NCI-H1694 (cell line): ENCODE measurements at regions not wholly inside any gene's neighbourhood (a gene's known extent, or its start where the extent isn't known, plus 50 kb on each side); places are given as distances from the start of the nearest gene placed in this dataset.
"Not testable (repeated sequence)": the region's sequence is repeated elsewhere in the genome, so short reads cannot be mapped to it uniquely, and the experiment has no call there.

Source experiments
- DNase-seq: peaks from one replicate; lab custom pipeline; 2025; lab: John Stamatoyannopoulos, UW

GRCh38 chr6:103783329-103783728 lies 1076.4 kb downstream of the HACE1 start:
- DNase-seq, result no peak

DNA sequence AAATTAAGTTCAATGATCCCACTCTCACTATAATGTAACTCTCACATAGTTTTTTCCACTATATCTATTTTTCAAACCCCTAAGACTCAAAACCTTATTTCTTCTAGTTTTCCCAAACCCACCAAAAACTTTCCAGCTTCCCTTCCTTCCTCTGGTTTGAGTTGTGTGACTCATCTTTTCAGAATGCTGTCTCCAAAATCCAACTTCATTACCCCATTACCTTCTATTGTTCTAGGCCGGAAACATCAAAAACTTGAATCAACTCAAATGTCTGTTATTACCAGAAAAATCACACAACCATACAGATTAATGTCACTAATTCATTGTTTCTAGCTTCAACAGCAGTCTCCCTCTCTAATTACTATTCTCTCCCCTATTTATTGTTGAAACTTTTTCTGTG lies 1090.3 kb downstream of the HACE1 start:
- DNase-seq, result no peak

- DNase-seq, result no peak
Observed at GRCh38 chr6:103750603-103751002, 1109.1 kb downstream of the HACE1 start.

DNA sequence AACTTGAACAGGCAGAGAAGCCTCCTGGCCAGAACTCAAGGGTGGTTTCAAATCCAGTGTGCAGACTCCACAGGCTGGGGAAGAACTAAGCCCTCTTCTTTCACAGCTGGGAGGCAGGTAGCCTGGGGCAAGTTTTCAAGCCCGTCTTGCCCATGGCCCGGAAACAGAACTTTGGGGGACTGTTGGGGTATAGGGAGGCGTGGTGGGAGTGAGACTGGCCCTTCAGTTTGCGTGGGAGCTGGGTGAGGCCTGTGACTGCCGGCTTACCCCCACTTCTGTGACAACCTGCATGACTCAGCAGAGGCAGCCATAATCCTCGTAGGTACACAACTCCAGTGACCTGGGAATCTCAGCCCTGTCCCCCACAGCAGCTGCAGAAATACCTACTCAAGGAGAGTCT lies 1125.7 kb downstream of the HACE1 start:
- DNase-seq, result no peak

- DNase-seq, result no peak
Observed at GRCh38 chr6:103729658-103730057, 1130.1 kb downstream of the HACE1 start.

DNA sequence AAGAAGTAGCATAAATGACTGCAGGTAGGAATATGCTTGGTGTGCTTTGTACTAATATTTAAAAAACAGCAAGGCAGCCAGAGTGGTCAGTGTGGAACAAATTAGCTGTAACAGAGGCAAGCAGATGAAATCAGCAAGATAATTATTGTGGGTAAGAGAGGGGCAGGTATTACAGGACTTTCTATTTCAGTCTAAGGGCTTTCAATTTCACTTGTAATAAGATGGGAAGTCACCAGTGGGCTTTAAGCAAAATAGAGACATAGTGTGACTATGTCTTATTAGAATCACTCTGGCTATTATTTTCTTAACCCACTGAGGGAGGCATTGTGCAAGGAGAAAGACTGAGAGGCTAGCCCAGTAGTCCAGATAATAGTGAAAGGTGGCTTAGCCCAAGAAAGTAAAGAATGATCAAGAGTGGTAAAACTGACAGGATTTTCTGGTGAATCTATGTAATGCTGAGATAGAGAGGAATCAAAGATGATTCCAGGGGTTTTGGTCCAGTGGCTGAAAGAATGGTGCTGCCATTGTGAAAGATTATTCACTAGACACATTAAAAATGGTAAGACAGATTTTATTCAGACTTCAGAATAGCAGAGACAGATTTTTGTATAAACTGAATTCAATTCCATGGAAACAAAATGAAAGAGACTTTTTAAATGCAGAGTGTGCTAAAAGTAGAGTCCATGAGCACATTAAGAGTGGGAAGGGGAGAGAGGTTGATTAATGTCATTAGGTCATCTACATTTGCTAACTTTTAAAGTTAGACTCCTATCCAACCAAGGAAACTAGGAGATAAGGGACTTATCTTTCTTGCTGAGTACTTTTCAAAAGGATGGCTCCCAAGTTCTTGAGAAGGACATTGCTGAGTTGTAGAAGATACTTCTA lies 1136.0 kb downstream of the HACE1 start:
- DNase-seq, result no peak

DNA sequence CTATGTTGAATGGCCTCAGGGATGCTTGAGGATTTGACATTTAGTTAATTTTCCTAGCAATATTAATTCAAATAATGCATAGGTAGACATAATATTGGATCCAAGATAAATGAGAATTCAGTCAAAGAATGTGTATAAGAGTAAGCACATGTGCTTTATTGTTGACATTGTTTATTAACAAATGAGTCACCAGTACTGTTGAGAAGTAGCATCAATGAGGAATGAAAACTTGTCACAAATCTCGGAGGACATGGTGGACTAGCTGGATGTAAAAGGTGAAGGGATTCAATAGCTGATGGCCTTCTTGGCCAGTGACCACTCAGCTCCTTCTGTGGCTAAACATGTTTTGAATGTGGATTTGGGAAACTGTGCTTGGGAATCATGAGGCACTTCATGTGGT lies 1137.0 kb downstream of the HACE1 start:
- no peak for DNase-seq

GRCh38 chr6:103721923-103722322 lies 1137.8 kb downstream of the HACE1 start:
- no peak for DNase-seq

DNA sequence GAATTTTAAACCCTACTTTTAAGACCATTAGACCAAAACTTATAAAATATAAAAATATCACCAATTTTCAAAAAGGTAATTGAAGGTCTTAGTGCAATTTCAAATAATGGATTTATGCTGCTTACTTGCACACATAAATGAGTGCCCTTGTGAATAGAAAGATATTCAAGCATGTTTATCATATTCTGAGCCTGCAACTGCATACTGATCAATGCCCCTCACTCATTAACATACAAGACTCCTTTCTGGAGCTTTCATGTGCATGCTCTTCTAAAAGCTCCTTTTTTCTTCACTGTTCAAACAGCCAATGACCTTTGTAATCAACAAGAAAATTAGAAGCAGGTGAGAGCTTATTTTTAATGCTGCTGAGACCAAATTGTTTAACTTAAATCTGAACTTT lies 1139.3 kb downstream of the HACE1 start:
- no peak for DNase-seq

GRCh38 chr6:103719545-103719944 lies 1140.2 kb downstream of the HACE1 start:
- no peak for DNase-seq

GRCh38 chr6:103715269-103715668 lies 1144.5 kb downstream of the HACE1 start:
- DNase-seq, result no peak

DNA sequence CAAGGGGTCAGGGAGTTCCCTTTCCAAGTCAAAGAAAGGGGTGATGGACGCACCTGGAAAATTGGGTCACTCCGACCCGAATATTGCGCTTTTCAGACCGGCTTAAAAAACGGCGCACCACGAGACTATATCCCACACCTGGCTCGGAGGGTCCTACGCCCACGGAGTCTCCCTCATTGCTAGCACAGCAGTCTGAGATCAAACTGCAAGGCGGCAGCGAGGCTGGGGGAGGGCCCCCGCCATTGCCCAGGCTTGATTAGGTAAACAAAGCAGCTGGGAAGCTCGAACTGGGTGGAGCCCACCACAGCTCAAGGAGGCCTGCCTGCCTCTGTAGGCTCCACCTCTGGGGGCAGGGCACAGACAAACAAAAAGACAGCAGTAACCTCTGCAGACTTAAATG lies 1150.5 kb downstream of the HACE1 start:
- DNase-seq, result not testable (repeated sequence)

- no peak for DNase-seq
Observed at GRCh38 chr6:103707596-103708325, 1152.0 kb downstream of the HACE1 start.

DNA sequence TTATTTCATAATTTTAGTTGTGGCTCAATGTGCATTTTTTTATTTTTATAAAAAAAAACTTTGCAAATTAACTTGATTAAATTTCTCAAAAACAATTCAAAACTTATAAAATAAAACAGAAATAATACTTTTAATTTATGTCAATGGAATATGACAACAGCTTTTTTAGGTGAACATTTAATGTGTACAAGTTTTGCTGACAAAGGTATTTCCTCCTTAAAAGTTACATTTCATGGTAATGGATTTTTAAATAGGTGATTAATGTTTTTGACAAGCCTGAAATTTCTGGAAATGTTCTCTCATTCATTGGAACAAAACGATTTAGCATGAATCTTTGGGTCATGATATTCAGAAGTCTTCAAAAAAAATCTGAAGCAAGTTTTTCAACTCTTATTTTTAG lies 1160.0 kb downstream of the HACE1 start:
- DNase-seq, result no peak

DNA sequence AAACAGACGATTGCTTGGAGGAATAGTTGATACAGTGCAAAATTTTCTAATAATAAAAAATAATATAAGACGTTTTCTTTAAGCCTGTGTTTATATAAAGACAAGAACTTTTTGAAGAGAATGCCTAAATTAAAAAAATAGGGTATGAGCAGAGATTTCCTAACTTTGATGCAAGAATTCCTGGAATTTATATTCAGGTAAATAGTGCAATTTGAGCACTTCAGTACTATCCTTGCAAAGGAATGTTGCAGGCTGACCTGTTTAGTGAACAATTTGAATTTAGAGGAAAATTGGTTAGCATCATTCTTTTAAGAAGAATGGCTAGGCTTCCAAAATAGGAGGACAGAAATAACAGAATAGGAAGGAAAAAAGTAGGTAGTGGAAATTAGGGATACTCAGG lies 1172.3 kb downstream of the HACE1 start:
- no peak for DNase-seq

DNA sequence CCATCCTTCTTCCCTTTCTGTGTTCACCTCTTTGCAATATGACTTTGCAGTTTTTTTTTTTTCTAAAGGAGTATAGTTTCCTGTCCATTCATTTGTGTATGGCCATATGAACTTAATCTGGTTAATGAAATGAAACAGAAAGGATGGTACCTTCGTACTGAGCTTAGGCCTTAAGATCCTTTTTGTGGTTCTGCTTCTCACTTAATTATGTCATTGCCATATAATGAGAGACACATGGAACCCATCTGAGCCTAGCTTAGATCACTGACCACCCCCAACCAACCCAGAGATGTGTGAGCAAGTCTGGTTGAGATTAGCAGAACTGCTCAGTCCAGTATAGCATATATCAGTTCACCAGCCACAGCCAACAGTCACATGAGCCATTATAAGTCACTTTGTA lies 1179.6 kb downstream of the HACE1 start:
- no peak for DNase-seq

GRCh38 chr6:103677290-103677689 lies 1182.4 kb downstream of the HACE1 start:
- DNase-seq, result no peak

DNA sequence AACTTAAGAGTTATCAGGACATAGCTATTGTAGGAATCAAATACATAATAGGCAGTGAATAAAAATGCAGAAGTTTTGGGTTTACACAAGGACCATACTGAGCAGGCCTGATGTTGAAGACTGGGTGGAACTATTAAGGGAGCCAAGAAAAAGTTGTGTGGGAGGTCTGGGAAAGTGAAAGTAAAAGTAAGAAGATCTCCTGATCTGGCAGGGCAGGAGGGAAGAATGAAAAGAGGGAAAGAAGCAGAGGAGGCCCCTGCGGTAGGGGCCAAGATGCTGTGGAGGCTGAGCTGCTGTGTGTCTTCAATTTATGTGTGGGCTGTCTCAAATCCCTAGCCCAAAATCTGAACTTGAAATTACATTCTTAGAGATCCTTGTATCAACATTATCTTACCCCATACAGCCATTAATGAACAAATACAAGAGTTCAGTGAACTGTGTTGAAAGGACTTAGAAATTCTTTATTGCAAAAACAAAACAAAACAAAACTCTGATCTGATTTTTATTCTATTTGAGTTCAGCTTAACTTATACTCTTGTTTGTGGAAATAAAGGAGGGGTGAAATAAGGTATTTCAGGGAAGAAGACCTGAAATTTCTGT lies 1183.8 kb downstream of the HACE1 start:
- no peak for DNase-seq

- no peak for DNase-seq
Observed at GRCh38 chr6:103674790-103675189, 1184.9 kb downstream of the HACE1 start.

DNA sequence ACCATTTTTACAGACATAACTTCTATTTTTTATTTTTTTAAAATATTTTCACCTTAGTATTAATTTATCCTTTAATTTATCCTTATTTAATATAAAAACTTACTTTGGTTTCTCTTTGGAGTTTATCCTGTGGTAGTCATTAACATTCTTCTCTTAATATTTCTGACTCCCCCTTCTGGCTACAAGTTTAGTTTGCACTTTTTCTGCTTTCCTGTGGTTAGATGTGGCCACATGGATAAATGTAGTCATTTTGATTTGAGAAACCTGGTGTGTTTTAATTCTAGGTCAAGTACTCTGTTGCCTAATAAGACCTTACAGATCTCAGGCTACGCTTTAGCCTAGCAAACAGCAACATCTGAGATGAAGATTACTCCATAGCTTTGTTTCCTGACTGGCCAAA lies 1187.5 kb downstream of the HACE1 start:
- DNase-seq, result no peak

- DNase-seq, result no peak
Observed at GRCh38 chr6:103629613-103630012, 1230.1 kb downstream of the HACE1 start.

- DNase-seq, result no peak
Observed at GRCh38 chr6:103617642-103618041, 1242.1 kb downstream of the HACE1 start.

DNA sequence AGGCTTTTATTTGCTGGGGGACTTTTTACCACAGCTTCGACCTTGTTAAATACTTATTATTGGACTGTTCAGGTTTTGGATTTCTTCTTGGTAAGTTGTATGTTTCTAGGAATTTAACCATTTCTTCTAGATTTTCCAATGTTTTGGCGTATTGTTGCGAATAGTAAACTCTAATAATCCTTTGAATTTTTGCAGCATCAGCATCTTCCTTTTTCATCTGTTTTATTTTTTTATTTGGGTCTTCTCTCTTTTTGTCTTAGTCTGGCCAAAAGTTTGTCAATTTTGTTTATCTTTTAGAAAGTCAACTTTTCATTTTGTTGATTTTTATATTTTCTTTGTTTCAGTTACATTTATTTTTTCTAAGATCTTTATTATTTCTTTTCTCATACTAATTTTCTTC lies 1272.0 kb downstream of the HACE1 start:
- DNase-seq, result no peak
